Left lung (tissue), 4 donors: ENCODE measurements at regions not wholly inside any gene's neighbourhood (a gene's known extent, or its start where the extent isn't known, plus 50 kb on each side); places are given as distances from the start of the nearest gene placed in this dataset.

Experiments used
- ATAC-seq: fragments of 200-7000 bp; cut with Tn5 transposase; one replicate; pipeline ENCODE4 v1.9.1; 2020; ENCODE audit warnings: moderate library complexity
- DNase-seq, 4 donors: peaks; one replicate each; pipeline ENCODE4 v3.0.0-alpha.2; 2013 to 2020
- H3K27ac ChIP-seq, 2 donors: fragments of 200-600 bp; sonication (generic) in 1 of 2; one replicate each; pipeline versions ENCODE4 v1.5.0 to v1.8.0; 2020 to 2021
- H3K27me3 ChIP-seq, 2 donors: fragments of 200-600 bp; sonication (generic) in 1 of 2; one replicate each; pipeline versions ENCODE4 v1.5.0 to v1.8.0; 2020 to 2021
- H3K36me3 ChIP-seq, 2 donors: fragments of 200-600 bp; sonication (generic) in 1 of 2; one replicate each; pipeline versions ENCODE4 v1.5.0 to v1.8.0; 2020 to 2021
- H3K4me1 ChIP-seq, 2 donors: fragments of 200-600 bp; one replicate each; pipeline ENCODE4 v1.8.0; 2021
- H3K4me3 ChIP-seq, 2 donors: fragments of 200-600 bp; sonication (generic) in 1 of 2; one replicate each; pipeline versions ENCODE4 v1.5.0 to v1.8.0; 2020 to 2021; ENCODE audit warnings: mild to moderate bottlenecking in 1 of 2
- H3K9me3 ChIP-seq, 2 donors: fragments of 200-600 bp; sonication (generic) in 1 of 2; one replicate each; pipeline versions ENCODE4 v1.5.0 to v1.8.0; 2020 to 2021
- intact Hi-C, 2 donors: fragments of 100-400 bp; cut with DNase I; formaldehyde crosslinking; loops; one replicate each; pipeline versions ENCODE4 v1.11.2 to v1.14.2; 2022
- TF ChIP-seq, protein P1 (sequence below), 2 donors: fragments of 200-600 bp; sonication (generic) in 1 of 2; IDR thresholded peaks; one replicate each; pipeline versions ENCODE4 v1.5.0 to v1.8.0; 2021; ENCODE audit warnings: antibody characterized with exemption in 2 of 2
- donor health status: DM: no; HTN: yes; CAD: no.
- donor health status: DM: no; HTN: no; CAD: no.

DNA sequence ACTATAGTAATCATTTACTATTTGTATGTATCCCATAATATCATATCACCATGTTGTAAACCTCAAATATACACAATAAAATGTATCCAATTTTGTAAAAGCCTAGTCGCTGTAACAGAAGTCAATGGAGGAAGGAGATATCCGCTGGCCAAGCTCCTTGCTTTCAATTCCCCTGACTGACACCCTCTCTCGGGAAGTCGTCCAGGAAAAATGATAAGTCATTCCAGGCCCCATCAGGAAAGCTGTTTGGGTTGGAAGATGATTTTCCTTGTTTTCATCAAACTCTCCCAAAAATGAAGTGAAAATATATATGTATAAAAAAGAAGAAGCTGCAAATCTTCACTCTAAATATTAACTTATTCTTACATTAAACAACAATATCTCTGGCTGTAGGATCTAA is 52.2 kb upstream of the GABRB2 start:
- H3K4me1 ChIP-seq, result no peaks in the 10 kb centered on the region
- no peak for ATAC-seq
- no peak overlapping the region for H3K27ac ChIP-seq
- no peaks in the 10 kb centered on the region for H3K36me3 ChIP-seq
- no peaks in the 10 kb centered on the region for H3K27me3 ChIP-seq
- no peak for DNase-seq
- H3K4me3 ChIP-seq, result no peak overlapping the region
- TF ChIP-seq, protein P1, sequence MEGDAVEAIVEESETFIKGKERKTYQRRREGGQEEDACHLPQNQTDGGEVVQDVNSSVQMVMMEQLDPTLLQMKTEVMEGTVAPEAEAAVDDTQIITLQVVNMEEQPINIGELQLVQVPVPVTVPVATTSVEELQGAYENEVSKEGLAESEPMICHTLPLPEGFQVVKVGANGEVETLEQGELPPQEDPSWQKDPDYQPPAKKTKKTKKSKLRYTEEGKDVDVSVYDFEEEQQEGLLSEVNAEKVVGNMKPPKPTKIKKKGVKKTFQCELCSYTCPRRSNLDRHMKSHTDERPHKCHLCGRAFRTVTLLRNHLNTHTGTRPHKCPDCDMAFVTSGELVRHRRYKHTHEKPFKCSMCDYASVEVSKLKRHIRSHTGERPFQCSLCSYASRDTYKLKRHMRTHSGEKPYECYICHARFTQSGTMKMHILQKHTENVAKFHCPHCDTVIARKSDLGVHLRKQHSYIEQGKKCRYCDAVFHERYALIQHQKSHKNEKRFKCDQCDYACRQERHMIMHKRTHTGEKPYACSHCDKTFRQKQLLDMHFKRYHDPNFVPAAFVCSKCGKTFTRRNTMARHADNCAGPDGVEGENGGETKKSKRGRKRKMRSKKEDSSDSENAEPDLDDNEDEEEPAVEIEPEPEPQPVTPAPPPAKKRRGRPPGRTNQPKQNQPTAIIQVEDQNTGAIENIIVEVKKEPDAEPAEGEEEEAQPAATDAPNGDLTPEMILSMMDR (IDR thresholded peaks at IDR 0.05), result no peak
- no peaks in the 10 kb centered on the region for H3K9me3 ChIP-seq
- intact Hi-C loops, result no loop called here
